ENCODE measurements at regions not wholly inside any gene's neighbourhood (a gene's known extent, or its start where the extent isn't known, plus 50 kb on each side); places are given as distances from the start of the nearest gene placed in this dataset.
A peak's percentile ranks its signal among the peaks of the same experiment; 100 is the strongest.

GRCh38 chr4:189765301-189765700, 175.4 kb upstream of the FRG1 start:
- H3K9me3 Mint-ChIP-seq: no peaks in the 10 kb centered on the region
- DNase-seq (no peak), ATAC-seq (ENCODE audit: low read depth) (no peak)

GRCh38 chr4:189765736-189766135, 174.9 kb upstream of the FRG1 start:
- H3K27ac Mint-ChIP-seq: no peak overlapping the region
- H3K36me3 Mint-ChIP-seq: no peaks in the 10 kb centered on the region
- no peak overlapping the region for H3K4me3 Mint-ChIP-seq
- no peaks in the 10 kb centered on the region for H3K27me3 Mint-ChIP-seq
- no peak for ATAC-seq (ENCODE audit: low read depth)
- H3K4me1 Mint-ChIP-seq: no peaks in the 10 kb centered on the region
- POLR2A ChIA-PET: no interaction called here
- DNase-seq: no peak
- no peaks in the 10 kb centered on the region for H3K9me3 Mint-ChIP-seq

More at GRCh38 chr4:189765301-189765700, 175.4 kb upstream of the FRG1 start:
- no peak overlapping the region for H3K4me3 Mint-ChIP-seq
- POLR2A ChIA-PET: no interaction called here
- H3K4me1 Mint-ChIP-seq: no peaks in the 10 kb centered on the region
- H3K27me3 Mint-ChIP-seq: no peaks in the 10 kb centered on the region
- H3K27ac Mint-ChIP-seq: no peak overlapping the region
- no peaks in the 10 kb centered on the region for H3K36me3 Mint-ChIP-seq

- POLR2A ChIA-PET: no interaction called here
- Mint-ChIP-seq H3K27me3 (no peaks in the 10 kb centered on the region), H3K4me1 (no peaks in the 10 kb centered on the region), H3K27ac (no peak overlapping the region), H3K9me3 (no peaks in the 10 kb centered on the region), H3K36me3 (no peaks in the 10 kb centered on the region), H3K4me3 (no peak overlapping the region)
- DNase-seq (no peak), ATAC-seq (ENCODE audit: low read depth) (no peak)
Observed at GRCh38 chr4:189767941-189768340, 172.7 kb upstream of the FRG1 start.

GRCh38 chr4:189769131-189769530, 171.5 kb upstream of the FRG1 start:
- Mint-ChIP-seq H3K27me3 (no peaks in the 10 kb centered on the region), H3K36me3 (no peaks in the 10 kb centered on the region), H3K9me3 (no peaks in the 10 kb centered on the region), H3K4me1 (no peaks in the 10 kb centered on the region), H3K27ac (no peak overlapping the region), H3K4me3 (no peak overlapping the region)
- POLR2A ChIA-PET: no interaction called here
- DNase-seq: no peak
- ATAC-seq (ENCODE audit: low read depth): no peak

- no peak overlapping the region for H3K4me3 Mint-ChIP-seq
- H3K36me3 Mint-ChIP-seq: no peaks in the 10 kb centered on the region
- POLR2A ChIA-PET: no interaction called here
- H3K27ac Mint-ChIP-seq: no peak overlapping the region
- H3K4me1 Mint-ChIP-seq: no peaks in the 10 kb centered on the region
- ATAC-seq (ENCODE audit: low read depth) (no peak), DNase-seq (no peak)
- H3K9me3 Mint-ChIP-seq: peaks cover 1% of the 10 kb centered on the region
- peaks cover 1% of the 10 kb centered on the region for H3K27me3 Mint-ChIP-seq
Observed at GRCh38 chr4:189771696-189772361, 168.8 kb upstream of the FRG1 start.

GRCh38 chr4:189773909-189774308, 166.8 kb upstream of the FRG1 start:
- DNase-seq: no peak
- Mint-ChIP-seq H3K27me3 (peaks cover 1% of the 10 kb centered on the region), H3K4me3 (no peak overlapping the region), H3K9me3 (peaks cover 1% of the 10 kb centered on the region), H3K36me3 (no peaks in the 10 kb centered on the region), H3K27ac (no peak overlapping the region), H3K4me1 (no peaks in the 10 kb centered on the region)
- no peak for ATAC-seq (ENCODE audit: low read depth)
- POLR2A ChIA-PET: no interaction called here

- POLR2A ChIA-PET: no interaction called here
- peaks cover 1% of the 10 kb centered on the region for H3K9me3 Mint-ChIP-seq
- DNase-seq (no peak), ATAC-seq (ENCODE audit: low read depth) (no peak)
- no peak overlapping the region for H3K4me3 Mint-ChIP-seq
- H3K27ac Mint-ChIP-seq: no peak overlapping the region
- no peaks in the 10 kb centered on the region for H3K36me3 Mint-ChIP-seq
- H3K4me1 Mint-ChIP-seq: no peaks in the 10 kb centered on the region
- H3K27me3 Mint-ChIP-seq: peaks cover 1% of the 10 kb centered on the region
Observed at GRCh38 chr4:189779281-189779980, 161.2 kb upstream of the FRG1 start.

- POLR2A ChIA-PET: no interaction called here
- ATAC-seq (ENCODE audit: low read depth): no peak
- DNase-seq: no peak
- no peaks in the 10 kb centered on the region for H3K9me3 Mint-ChIP-seq
- no peak overlapping the region for H3K27ac Mint-ChIP-seq
- no peaks in the 10 kb centered on the region for H3K36me3 Mint-ChIP-seq
- H3K27me3 Mint-ChIP-seq: no peaks in the 10 kb centered on the region
- no peak overlapping the region for H3K4me3 Mint-ChIP-seq
- no peaks in the 10 kb centered on the region for H3K4me1 Mint-ChIP-seq
Observed at GRCh38 chr4:189780391-189780790, 160.3 kb upstream of the FRG1 start.

- no peaks in the 10 kb centered on the region for H3K4me1 Mint-ChIP-seq
- POLR2A ChIA-PET: no interaction called here
- H3K36me3 Mint-ChIP-seq: no peaks in the 10 kb centered on the region
- ATAC-seq (ENCODE audit: low read depth) (no peak), DNase-seq (no peak)
- no peaks in the 10 kb centered on the region for H3K27me3 Mint-ChIP-seq
- H3K9me3 Mint-ChIP-seq: no peaks in the 10 kb centered on the region
- no peak overlapping the region for H3K27ac Mint-ChIP-seq
- H3K4me3 Mint-ChIP-seq: no peak overlapping the region
Observed at GRCh38 chr4:189784651-189785050, 156.0 kb upstream of the FRG1 start.

- H3K9me3 Mint-ChIP-seq: no peaks in the 10 kb centered on the region
- H3K4me3 Mint-ChIP-seq: no peak overlapping the region
- POLR2A ChIA-PET: no interaction called here
- no peak for ATAC-seq (ENCODE audit: low read depth)
- H3K4me1 Mint-ChIP-seq: no peaks in the 10 kb centered on the region
- no peaks in the 10 kb centered on the region for H3K36me3 Mint-ChIP-seq
- DNase-seq: no peak
- H3K27me3 Mint-ChIP-seq: no peaks in the 10 kb centered on the region
- no peak overlapping the region for H3K27ac Mint-ChIP-seq
Observed at GRCh38 chr4:189785257-189785656, 155.4 kb upstream of the FRG1 start.

- Mint-ChIP-seq H3K36me3 (no peaks in the 10 kb centered on the region), H3K9me3 (no peaks in the 10 kb centered on the region), H3K27ac (no peak overlapping the region), H3K4me1 (no peaks in the 10 kb centered on the region), H3K4me3 (no peak overlapping the region), H3K27me3 (no peaks in the 10 kb centered on the region)
- POLR2A ChIA-PET: no interaction called here
- no peak for ATAC-seq (ENCODE audit: low read depth)
- no peak for DNase-seq
Observed at GRCh38 chr4:189786447-189786846, 154.2 kb upstream of the FRG1 start.

- Mint-ChIP-seq H3K9me3 (no peaks in the 10 kb centered on the region), H3K36me3 (no peaks in the 10 kb centered on the region), H3K4me1 (no peaks in the 10 kb centered on the region), H3K27ac (no peak overlapping the region), H3K27me3 (no peaks in the 10 kb centered on the region), H3K4me3 (no peak overlapping the region)
- DNase-seq (no peak), ATAC-seq (ENCODE audit: low read depth) (no peak)
- POLR2A ChIA-PET: no interaction called here
Observed at GRCh38 chr4:189787216-189788031, 153.2 kb upstream of the FRG1 start.

GRCh38 chr4:189792924-189793618, 147.6 kb upstream of the FRG1 start:
- H3K36me3 Mint-ChIP-seq: no peaks in the 10 kb centered on the region
- H3K9me3 Mint-ChIP-seq: no peaks in the 10 kb centered on the region
- no peak overlapping the region for H3K27ac Mint-ChIP-seq
- POLR2A ChIA-PET: no interaction called here
- H3K4me3 Mint-ChIP-seq: no peak overlapping the region
- DNase-seq (peak; percentile 60), ATAC-seq (ENCODE audit: low read depth) (peak; percentile 80)
- peaks cover 4% of the 10 kb centered on the region for H3K4me1 Mint-ChIP-seq
- no peaks in the 10 kb centered on the region for H3K27me3 Mint-ChIP-seq
